Esophagus muscularis mucosa (tissue), 4 donors: ENCODE measurements at regions not wholly inside any gene's neighbourhood (a gene's known extent, or its start where the extent isn't known, plus 50 kb on each side); places are given as distances from the start of the nearest gene placed in this dataset.
A peak's percentile ranks its signal among the peaks of the same experiment; 100 is the strongest.

Experiments
- DNase-seq: peaks from one replicate; pipeline ENCODE4 v3.0.0-alpha.2; 2017; ENCODE audit errors: extremely low spot score
- H3K27ac ChIP-seq, 4 donors: fragments of 200-600 bp; sonication (generic); replicated peaks in 1 of 4; 1 replicate in 3 of 4; 2 replicates in 1 of 4; pipeline ENCODE4 v1.5.1; 2016 to 2019; ENCODE audit warnings: mild to moderate bottlenecking in 1 of 4
- H3K27me3 ChIP-seq, 4 donors: fragments of 200-600 bp; sonication (generic); one replicate each; pipeline versions ENCODE4 v1.5.1 to v1.6.0; 2016 to 2019
- H3K36me3 ChIP-seq, 4 donors: fragments of 200-600 bp; sonication (generic); one replicate each; pipeline ENCODE4 v1.5.1; 2016 to 2019
- H3K4me1 ChIP-seq, 4 donors: fragments of 200-600 bp; sonication (generic); one replicate each; pipeline ENCODE4 v1.5.1; 2016 to 2019
- H3K4me3 ChIP-seq, 4 donors: fragments of 200-600 bp; sonication (generic); 1 replicate in 2 of 4; 2 replicates in 2 of 4; pipeline ENCODE4 v1.5.1; 2016 to 2019; ENCODE audit warnings: mild to moderate bottlenecking in 4 of 4, moderate library complexity in 1 of 4
- H3K9me3 ChIP-seq, 4 donors: fragments of 200-600 bp; sonication (generic); 1 replicate in 3 of 4; 2 replicates in 1 of 4; pipeline ENCODE4 v1.5.1; 2016 to 2019
- EP300 ChIP-seq: sonication (generic); formaldehyde crosslinking; IDR thresholded peaks from one replicate; pipeline ENCODE4 v1.6.1; 2017; ENCODE audit warnings: antibody characterized with exemption
- POLR2A ChIP-seq: fragments of 450-650 bp; IDR thresholded peaks from one replicate; pipeline ENCODE4 v1.6.1; 2017; ENCODE audit warnings: antibody characterized with exemption, moderate library complexity, mild to moderate bottlenecking, low read depth
- POLR2AphosphoS5 ChIP-seq, 2 donors: sonication (generic); formaldehyde crosslinking; IDR thresholded peaks; one replicate each; pipeline ENCODE4 v1.6.1; 2017; ENCODE audit warnings: antibody characterized with exemption in 2 of 2
- WGBS: methylation state at CpG from one replicate; pipeline ENCODE4 v1.1.5; 2018; 5-methylcytosine and 5-hydroxymethylcytosine counted together
- intact Hi-C: fragments of 100-400 bp; cut with DNase I; formaldehyde crosslinking; loops from one replicate; pipeline ENCODE4 v1.15.1; 2023
- TF ChIP-seq, protein P1 (sequence below), 3 experiments: fragments of 200-600 bp in 2 of 3; fragments of 450-650 bp in 1 of 3; sonication (generic) in 2 of 3; IDR thresholded peaks; one replicate each; pipeline ENCODE4 v1.5.1; 2017 to 2019; ENCODE audit warnings: antibody characterized with exemption in 3 of 3, mild to moderate bottlenecking in 2 of 3, moderate library complexity in 1 of 3

DNA sequence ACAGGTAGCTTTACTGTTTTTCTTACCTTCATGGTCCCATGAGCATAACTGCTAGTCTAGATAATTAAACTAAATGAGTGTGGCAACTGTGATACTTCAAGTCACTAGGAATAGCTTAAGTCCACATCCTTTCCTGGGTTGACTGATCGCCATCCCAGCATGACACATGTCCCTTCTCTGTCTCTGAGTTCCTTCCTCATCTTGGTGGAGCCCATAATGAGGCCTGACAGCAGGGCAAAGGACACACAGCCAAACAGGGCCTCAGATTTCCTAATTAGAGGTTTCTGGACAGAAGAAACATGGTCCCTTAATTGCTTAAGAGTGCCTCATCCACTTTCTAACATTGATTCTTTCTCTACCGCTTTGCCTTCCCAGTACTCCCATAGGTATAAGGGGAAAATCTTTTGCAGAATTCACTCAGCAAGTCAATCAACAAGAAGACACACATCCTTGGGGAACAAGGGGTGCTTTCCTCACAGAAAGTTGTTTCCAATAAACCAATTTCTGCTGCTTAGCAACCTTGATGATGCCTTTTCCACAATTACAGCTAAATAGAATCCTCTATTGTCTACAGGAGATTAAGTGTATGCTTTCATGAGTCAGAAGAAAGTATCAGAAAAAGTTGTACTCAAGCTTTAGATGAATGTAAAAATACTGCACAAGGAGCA lies 208.3 kb upstream of the SERP2 start:
- H3K36me3 ChIP-seq = no peaks in the 10 kb centered on the region
- TF ChIP-seq, protein P1, sequence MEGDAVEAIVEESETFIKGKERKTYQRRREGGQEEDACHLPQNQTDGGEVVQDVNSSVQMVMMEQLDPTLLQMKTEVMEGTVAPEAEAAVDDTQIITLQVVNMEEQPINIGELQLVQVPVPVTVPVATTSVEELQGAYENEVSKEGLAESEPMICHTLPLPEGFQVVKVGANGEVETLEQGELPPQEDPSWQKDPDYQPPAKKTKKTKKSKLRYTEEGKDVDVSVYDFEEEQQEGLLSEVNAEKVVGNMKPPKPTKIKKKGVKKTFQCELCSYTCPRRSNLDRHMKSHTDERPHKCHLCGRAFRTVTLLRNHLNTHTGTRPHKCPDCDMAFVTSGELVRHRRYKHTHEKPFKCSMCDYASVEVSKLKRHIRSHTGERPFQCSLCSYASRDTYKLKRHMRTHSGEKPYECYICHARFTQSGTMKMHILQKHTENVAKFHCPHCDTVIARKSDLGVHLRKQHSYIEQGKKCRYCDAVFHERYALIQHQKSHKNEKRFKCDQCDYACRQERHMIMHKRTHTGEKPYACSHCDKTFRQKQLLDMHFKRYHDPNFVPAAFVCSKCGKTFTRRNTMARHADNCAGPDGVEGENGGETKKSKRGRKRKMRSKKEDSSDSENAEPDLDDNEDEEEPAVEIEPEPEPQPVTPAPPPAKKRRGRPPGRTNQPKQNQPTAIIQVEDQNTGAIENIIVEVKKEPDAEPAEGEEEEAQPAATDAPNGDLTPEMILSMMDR (IDR thresholded peaks at IDR 0.05) = no peak
- TF ChIP-seq POLR2AphosphoS5 (IDR thresholded peaks at IDR 0.05) (no peak), POLR2A (no peak), EP300 (no peak)
- H3K4me3 ChIP-seq = no peak overlapping the region
- no peak overlapping the region for H3K27ac ChIP-seq
- WGBS = 84% methylated on average over 2 of the region's 2 CpGs
- no peaks in the 10 kb centered on the region for H3K9me3 ChIP-seq
- DNase-seq = peak; percentile 37
- H3K27me3 ChIP-seq = no peaks in the 10 kb centered on the region
- intact Hi-C loops = no loop called here
- peaks cover 14 to 16% (median 16%) of the 10 kb centered on the region in 4 donors for H3K4me1 ChIP-seq

DNA sequence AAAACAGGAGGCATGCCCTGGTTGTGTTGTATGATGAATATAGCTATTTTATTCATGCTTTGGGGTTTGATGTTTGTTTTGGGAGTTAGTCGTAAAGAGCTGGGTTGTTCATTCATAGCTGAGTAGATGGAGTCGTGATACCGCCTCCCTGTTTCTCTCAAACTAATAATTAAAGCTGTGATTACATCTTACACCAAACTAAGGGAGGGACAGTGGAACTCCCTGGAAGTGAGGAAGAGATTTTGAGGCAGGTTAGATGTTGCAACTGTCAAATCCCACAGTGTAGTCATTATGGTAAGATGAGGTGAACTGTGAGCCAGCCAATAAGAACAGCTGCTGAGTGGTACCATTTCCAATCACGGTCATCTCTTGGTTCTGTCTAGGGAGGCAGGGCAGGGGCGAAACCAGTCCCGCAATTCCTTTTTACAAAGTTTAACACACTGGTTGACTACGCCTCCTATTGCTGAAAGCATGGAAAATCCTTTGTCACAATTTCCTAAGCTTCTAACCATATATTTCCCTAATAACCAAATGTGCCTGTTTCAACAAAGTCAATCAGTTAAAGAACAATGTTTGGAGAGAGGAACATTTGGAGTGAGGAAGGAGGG lies 207.6 kb upstream of the SERP2 start:
- DNase-seq = peak; percentile 39
- TF ChIP-seq POLR2A (no peak), EP300 (no peak), POLR2AphosphoS5 (IDR thresholded peaks at IDR 0.05) (no peak)
- TF ChIP-seq, protein P1 (IDR thresholded peaks at IDR 0.05) = no peak
- Histone ChIP-seq H3K9me3 (no peaks in the 10 kb centered on the region), H3K27me3 (no peaks in the 10 kb centered on the region), H3K36me3 (no peaks in the 10 kb centered on the region), H3K27ac (no peak overlapping the region), H3K4me3 (no peak overlapping the region), H3K4me1 (peaks cover 7 to 10% (median 9%) of the 10 kb centered on the region in 4 donors)
- WGBS = 87% methylated on average over 7 of the region's 7 CpGs
- intact Hi-C loops = no loop called here

DNA sequence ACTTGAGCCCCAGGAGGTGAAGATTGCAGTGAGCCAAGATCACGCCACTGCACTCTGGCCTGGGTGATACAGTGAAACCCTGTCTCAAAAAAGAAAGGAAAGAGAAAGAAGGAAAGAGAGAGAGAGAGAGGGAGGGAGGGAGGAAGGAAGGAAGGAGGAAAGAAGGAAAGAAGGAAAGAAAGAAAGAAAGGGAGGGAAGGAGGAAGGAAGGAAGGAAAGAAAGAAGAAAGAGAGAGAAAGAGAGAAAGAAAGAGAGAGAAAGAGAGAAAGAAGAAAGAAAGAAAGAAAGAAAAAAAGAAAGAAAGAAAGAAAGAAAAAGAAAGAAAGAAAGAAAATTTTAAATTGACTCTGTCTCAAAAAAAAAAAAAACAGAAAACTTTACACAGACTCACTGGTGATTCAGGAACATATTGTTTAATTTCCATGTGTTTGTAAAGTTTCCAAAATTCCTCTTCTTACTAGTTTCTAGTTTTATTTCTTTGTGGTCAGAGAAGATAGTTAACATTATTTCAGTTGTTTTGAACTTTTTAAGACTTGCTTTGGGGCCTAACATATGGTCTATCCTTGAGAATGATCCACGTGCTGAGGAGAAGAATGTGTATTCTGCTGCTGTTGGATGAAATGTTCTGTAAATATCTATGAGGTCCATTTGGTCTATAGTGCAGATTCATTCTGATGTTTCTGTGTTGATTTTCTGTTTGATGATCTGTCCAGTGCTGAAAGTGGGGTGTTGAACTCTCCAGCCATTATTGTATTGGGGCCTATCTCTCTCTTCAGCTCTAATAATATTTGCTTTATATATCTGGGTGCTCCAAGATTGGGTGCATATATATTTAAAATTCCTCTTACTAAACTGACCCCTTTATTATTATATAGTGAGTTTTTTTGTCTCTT lies 204.4 kb upstream of the SERP2 start:
- no peaks in the 10 kb centered on the region for H3K27me3 ChIP-seq
- TF ChIP-seq, protein P1 (IDR thresholded peaks at IDR 0.05) = no peak
- TF ChIP-seq EP300 = no peak
- TF ChIP-seq POLR2A = no peak
- no peak for TF ChIP-seq POLR2AphosphoS5 (IDR thresholded peaks at IDR 0.05)
- H3K36me3 ChIP-seq = no peaks in the 10 kb centered on the region
- H3K4me3 ChIP-seq = no peak overlapping the region
- H3K9me3 ChIP-seq = no peaks in the 10 kb centered on the region
- DNase-seq = no peak
- WGBS = 89% methylated on average over 2 of the region's 2 CpGs
- H3K4me1 ChIP-seq = peaks cover under 1 to 10% (median 5%) of the 10 kb centered on the region in 4 donors
- H3K27ac ChIP-seq = no peak overlapping the region
- intact Hi-C loops = no loop called here

DNA sequence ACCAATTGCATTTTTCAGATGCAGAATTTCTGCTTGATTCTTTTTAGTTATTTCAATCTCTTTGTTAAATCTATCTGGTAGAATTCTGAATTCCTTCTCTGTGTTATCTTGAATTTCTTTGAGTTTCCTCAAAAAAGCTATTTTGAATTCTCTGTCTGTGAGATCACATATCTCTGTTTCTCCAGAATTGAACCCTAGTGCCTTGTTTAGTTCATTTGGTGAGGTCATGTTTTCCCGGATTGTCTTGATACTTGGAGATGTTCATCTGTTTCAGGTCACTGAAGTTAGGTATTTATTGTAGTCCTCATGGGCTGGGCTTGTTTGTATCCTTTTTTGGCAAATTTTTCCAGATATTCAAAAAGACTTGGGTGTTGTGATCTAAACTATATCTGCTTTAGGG lies 202.9 kb upstream of the SERP2 start:
- DNase-seq = no peak
- Histone ChIP-seq H3K4me3 (no peak overlapping the region), H3K27ac (no peak overlapping the region), H3K9me3 (no peaks in the 10 kb centered on the region), H3K4me1 (peaks cover 10 to 25% (median 19%) of the 10 kb centered on the region in 4 donors), H3K36me3 (no peaks in the 10 kb centered on the region), H3K27me3 (no peaks in the 10 kb centered on the region)
- intact Hi-C loops = no loop called here
- WGBS = 95% methylated on average over 1 of the region's 1 CpG
- TF ChIP-seq POLR2AphosphoS5 (IDR thresholded peaks at IDR 0.05) (no peak), POLR2A (no peak), EP300 (no peak)
- TF ChIP-seq, protein P1 (IDR thresholded peaks at IDR 0.05) = no peak
